Stimulated activated CD8-positive, alpha-beta memory T cell treated with anti-CD3 and anti-CD28 coated beads, Interleukin-15, amount 100 ng/mL, for 48 hours (primary cell): ENCODE measurements at regions not wholly inside any gene's neighbourhood (a gene's known extent, or its start where the extent isn't known, plus 50 kb on each side); places are given as distances from the start of the nearest gene placed in this dataset.
"Not testable (repeated sequence)": the region's sequence is repeated elsewhere in the genome, so short reads cannot be mapped to it uniquely, and the experiment has no call there.

ENCODE experiments used
- DNase-seq, 2 donors: peaks; one replicate each; pipeline ENCODE4 v3.0.0-alpha.2; 2020; ENCODE audit warnings: low read depth in 2 of 2

DNA sequence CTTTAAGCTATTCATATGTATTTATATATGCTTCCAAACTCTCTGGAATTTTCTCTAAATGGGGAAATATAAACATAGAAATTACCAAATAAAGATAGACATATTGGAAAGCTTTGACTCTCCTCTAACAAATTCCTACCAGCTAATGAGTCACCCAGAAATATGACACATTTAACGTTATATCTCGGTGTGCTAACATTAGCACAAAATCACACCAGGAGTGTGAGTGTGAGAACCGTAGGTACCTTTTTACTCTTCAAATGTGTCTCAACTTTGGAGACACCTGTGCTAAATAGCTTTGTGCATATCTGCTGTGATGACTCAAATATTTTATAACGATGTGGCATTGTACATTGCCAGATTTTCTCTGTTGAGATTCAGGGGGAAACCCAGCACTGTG lies 714.4 kb downstream of the METTL15 start:
- DNase-seq: no peak

- DNase-seq: no peak
These were observed 712.3 kb downstream of the METTL15 start for GRCh38 chr11:28820296-28820989.

DNA sequence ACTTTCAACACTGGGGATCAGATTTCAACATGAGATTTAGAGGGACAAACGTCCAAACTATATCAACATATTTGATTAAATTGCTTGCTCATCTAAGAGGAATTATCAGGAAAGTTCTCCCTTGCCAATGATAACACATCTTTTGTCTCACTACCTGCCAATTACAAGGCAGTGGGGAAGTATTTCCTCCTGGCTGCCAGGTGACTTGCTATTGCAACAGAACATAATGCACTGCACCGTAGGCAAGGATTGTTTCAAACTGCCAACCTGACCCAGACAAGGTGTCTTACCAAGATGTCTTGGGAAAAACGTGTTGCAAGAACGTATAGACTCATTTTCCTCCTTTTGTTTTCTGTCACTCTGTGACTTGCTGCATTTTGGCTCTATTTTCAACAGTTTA lies 711.6 kb downstream of the METTL15 start:
- DNase-seq: no peak

DNA sequence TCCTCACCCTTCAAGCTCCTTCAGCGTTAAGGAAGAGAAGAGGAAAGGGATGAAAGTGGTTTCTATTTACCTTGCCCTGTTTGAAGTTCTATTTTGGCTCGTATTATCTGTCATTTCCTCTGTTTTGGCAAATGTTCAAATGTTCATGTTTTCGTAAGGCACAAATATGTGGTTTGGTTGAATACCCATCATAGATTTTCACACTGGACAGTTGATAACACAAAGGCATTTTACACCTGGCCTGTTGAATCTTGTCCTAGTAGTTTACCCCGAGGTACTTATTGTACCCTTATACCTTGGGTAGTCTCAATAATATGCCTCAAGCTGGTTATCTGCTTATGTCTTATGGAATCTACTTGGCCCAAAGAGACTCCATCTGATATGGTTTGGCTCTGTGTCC lies 706.9 kb downstream of the METTL15 start:
- DNase-seq: no peak

- DNase-seq: no peak
These were observed 700.6 kb downstream of the METTL15 start for GRCh38 chr11:28808771-28809170.

- no peak for DNase-seq
These were observed 691.1 kb downstream of the METTL15 start for GRCh38 chr11:28799316-28799715.

DNA sequence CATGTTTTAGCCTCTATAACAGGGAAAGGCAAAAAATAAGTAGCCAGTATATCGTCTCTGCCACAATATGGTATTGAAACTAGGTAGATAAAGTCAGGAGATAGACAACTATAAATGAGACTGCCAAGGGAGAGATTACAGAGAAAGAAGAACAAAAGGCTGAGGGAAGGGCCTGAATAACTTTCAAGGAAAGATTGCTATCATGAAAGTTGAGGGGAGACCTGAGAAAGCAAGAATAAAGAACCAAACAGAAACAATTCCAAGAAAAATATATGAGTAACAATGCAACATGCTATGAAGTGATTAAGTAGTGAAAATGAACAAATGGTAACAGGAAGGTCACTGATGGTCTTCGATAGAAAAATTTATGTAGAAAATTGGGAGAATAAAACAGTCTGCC lies 690.1 kb downstream of the METTL15 start:
- no peak for DNase-seq

GRCh38 chr11:28797536-28797935 lies 689.3 kb downstream of the METTL15 start:
- no peak for DNase-seq

- no peak for DNase-seq
These were observed 686.2 kb downstream of the METTL15 start for GRCh38 chr11:28794405-28794804.

DNA sequence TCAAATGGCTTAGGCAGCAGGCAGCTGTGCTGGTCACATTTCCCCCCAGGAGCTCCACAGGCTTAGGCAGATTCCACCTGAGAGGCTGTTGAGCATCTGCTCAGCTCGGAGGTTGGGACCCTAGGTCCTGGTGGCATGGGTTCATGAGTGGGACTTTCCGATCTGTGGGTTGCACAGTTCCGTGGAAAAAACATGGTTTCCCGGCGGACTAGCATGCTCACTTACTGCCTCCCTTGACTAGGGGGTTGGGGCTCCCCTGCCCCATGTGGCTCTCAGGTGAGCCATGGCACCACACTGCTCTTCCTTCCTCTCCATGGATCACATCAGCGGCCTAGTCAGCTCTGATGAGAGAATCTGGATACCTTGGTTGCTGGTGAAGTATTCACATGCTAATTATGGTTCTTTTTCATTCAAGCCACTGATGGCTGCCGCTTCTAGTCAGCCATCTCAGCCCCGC lies 685.1 kb downstream of the METTL15 start:
- no peak for DNase-seq

DNA sequence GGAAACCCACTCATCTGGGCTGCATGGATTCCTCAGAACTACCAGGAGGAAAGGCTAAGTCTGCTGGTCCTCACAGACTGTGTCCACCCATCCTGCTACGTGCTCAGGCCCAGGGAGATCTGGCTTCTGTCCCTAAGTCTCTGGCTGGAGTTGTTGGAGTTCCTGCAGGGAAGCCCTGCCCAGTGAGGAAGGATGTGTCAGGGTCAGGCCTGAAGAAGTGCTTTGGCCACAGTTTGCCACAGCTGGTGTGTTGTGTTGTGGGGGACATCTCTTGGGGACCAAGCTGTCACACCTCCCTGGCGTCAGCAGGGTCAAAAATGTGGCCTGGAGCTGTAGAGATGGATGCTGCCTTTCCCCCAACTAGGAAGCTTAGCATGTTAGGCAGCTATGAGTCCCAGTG lies 684.7 kb downstream of the METTL15 start:
- DNase-seq: no peak

DNA sequence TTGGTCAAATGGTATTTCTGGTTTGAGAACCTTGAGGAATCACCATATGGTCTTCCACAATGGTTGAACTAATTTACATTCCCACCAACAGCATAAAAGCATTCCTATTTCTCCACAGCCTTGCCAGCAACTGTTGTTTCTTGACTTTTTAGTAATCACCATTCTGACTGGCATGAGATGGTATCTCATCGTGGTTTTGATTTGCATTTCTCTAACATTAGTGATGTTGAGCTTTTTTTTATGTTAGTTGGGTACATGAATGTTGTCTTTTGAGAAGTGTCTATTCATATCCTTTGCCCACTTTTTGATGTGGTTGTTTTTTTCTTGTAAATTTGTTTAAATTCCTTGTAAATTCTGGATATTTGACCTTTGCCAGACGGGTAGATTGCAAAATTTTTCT lies 679.7 kb downstream of the METTL15 start:
- not testable (repeated sequence) for DNase-seq

- DNase-seq: no peak
These were observed 668.9 kb downstream of the METTL15 start for GRCh38 chr11:28777126-28777525.

- no peak for DNase-seq
These were observed 665.4 kb downstream of the METTL15 start for GRCh38 chr11:28773606-28774005.

DNA sequence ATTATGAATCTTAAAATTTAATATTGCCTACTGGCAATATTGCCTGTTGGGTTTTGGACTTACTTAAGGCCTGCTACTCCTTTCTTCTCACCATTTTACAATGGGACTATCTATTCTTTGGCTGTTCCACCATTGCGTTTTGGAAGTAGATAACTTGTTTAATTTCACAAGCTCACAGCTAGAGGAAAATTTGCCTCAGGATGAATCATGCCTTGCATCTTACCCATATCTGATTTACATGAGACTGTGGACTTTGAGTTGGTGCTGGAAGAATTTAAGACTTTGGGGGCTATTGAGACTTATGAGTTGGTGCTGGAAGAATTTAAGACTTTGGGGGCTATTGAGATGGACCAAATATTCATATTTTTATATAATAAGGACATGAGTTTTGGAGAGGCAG lies 662.6 kb downstream of the METTL15 start:
- no peak for DNase-seq

GRCh38 chr11:28767574-28767973 lies 659.4 kb downstream of the METTL15 start:
- no peak for DNase-seq

DNA sequence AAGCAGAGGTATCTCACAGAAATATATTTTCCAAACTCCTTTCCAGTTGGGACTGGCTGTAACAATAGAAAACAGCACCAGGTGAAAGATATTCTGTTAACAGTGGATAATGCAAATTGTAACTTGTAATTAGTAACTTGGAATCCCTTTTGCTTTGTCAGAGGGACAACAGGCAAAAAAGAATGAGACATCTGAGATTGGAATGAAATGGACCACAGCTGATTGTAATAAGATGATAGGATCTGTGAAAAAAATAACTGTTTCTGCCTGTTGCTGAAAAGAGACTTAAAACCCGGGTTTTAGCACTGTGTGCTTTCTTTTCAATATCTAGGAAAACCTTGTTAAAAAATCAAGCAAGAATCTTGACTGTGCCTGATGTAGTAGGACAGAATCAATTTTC lies 655.7 kb downstream of the METTL15 start:
- no peak for DNase-seq

- no peak for DNase-seq
These were observed 655.0 kb downstream of the METTL15 start for GRCh38 chr11:28763151-28763550.

DNA sequence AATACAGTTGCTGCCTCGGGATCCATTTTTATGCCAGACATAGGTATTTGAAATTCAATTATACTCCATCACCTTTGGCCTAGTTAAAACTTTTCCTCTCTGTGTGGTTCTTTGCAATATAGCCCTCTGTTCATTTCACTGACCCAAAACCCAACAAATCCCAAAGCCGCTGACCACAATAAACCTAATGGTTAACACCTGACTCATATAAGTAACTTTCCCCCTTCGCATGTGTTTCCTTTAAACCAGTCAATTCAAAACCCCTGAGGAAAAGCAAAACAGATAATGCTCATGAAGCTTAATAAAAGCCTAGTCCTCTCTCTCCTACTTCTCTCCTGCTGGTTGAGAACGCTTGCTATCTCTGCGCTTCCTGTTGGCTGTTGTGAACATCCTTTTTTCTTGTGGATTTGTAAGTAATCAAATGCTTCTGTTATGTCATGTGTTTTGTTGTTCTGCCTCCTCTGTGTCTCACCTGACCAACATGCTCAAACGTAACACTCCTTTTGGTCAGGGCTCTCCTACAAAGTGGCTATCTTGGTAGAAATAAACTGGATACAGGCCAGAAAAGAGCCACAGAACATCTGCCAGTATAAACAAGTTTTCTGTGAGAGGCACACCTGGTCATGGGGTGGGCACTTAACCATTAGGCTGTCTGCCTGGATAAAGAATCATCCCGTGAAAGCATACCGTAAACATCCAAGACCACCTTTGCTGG lies 652.6 kb downstream of the METTL15 start:
- DNase-seq: no peak

GRCh38 chr11:28759311-28759710 lies 651.1 kb downstream of the METTL15 start:
- no peak for DNase-seq

GRCh38 chr11:28757725-28758515 lies 649.7 kb downstream of the METTL15 start:
- no peak for DNase-seq

- DNase-seq: no peak
These were observed 648.8 kb downstream of the METTL15 start for GRCh38 chr11:28756977-28757376.
